Prostate gland (tissue), 2 donors: ENCODE measurements at regions not wholly inside any gene's neighbourhood (a gene's known extent, or its start where the extent isn't known, plus 50 kb on each side); places are given as distances from the start of the nearest gene placed in this dataset.

Source experiments
- CTCF ChIP-seq, 4 experiments: fragments of 200-600 bp in 2 of 4; fragments of 450-650 bp in 2 of 4; sonication (generic) in 2 of 4; IDR thresholded peaks; 1 replicate in 3 of 4; 2 replicates in 1 of 4; pipeline ENCODE4 v1.5.1; 2016 to 2019; ENCODE audit warnings: antibody characterized with exemption in 4 of 4, mild to moderate bottlenecking in 2 of 4, moderate library complexity in 2 of 4
- POLR2A ChIP-seq: fragments of 450-650 bp; IDR thresholded peaks from one replicate; pipeline ENCODE4 v1.6.1; 2016; ENCODE audit warnings: antibody characterized with exemption, mild to moderate bottlenecking

- no peak for TF ChIP-seq CTCF (IDR thresholded peaks at IDR 0.05)
- no peak for TF ChIP-seq POLR2A
These were observed 200.4 kb upstream of the FGGY start for GRCh38 chr1:59096501-59096900.
